HT1080 (cell line): ENCODE measurements at regions not wholly inside any gene's neighbourhood (a gene's known extent, or its start where the extent isn't known, plus 50 kb on each side); places are given as distances from the start of the nearest gene placed in this dataset.

ENCODE experiments used
- DNase-seq: peaks from one replicate; pipeline ENCODE4 v3.0.0-alpha.2; 2015; ENCODE audit warnings: low read depth

GRCh38 chr3:18295171-18295920 lies 129.8 kb downstream of the SATB1 start:
- DNase-seq: peak; percentile 94

- DNase-seq: no peak
Observed at GRCh38 chr3:18290157-18290556, 135.0 kb downstream of the SATB1 start.

- no peak for DNase-seq
Observed at GRCh38 chr3:18288243-18288642, 136.9 kb downstream of the SATB1 start.

- DNase-seq: peak; percentile 23
Observed at GRCh38 chr3:18284716-18285115, 140.4 kb downstream of the SATB1 start.

GRCh38 chr3:18283680-18284079 lies 141.5 kb downstream of the SATB1 start:
- DNase-seq: no peak

- DNase-seq: no peak
Observed at GRCh38 chr3:18282507-18282906, 142.6 kb downstream of the SATB1 start.

- no peak for DNase-seq
Observed at GRCh38 chr3:18279226-18279737, 145.9 kb downstream of the SATB1 start.

GRCh38 chr3:18264853-18265252 lies 160.3 kb downstream of the SATB1 start:
- DNase-seq: no peak

GRCh38 chr3:18264361-18264760 lies 160.8 kb downstream of the SATB1 start:
- no peak for DNase-seq

- DNase-seq: no peak
Observed at GRCh38 chr3:18258492-18258891, 166.6 kb downstream of the SATB1 start.

- no peak for DNase-seq
Observed at GRCh38 chr3:18252578-18252977, 172.6 kb downstream of the SATB1 start.

- DNase-seq: no peak
Observed at GRCh38 chr3:18250991-18251390, 174.1 kb downstream of the SATB1 start.

GRCh38 chr3:18249126-18249525 lies 176.0 kb downstream of the SATB1 start:
- DNase-seq: no peak

- DNase-seq: no peak
Observed at GRCh38 chr3:18247776-18248310, 177.3 kb downstream of the SATB1 start.

GRCh38 chr3:18247139-18247695 lies 177.9 kb downstream of the SATB1 start:
- DNase-seq: no peak

GRCh38 chr3:18246336-18247060 lies 178.6 kb downstream of the SATB1 start:
- no peak for DNase-seq

- no peak for DNase-seq
Observed at GRCh38 chr3:18245721-18246120, 179.4 kb downstream of the SATB1 start.

GRCh38 chr3:18241837-18242236 lies 183.3 kb downstream of the SATB1 start:
- no peak for DNase-seq

GRCh38 chr3:18239674-18240073 lies 185.5 kb downstream of the SATB1 start:
- no peak for DNase-seq

- no peak for DNase-seq
Observed at GRCh38 chr3:18238746-18239331, 186.3 kb downstream of the SATB1 start.

- DNase-seq: no peak
Observed at GRCh38 chr3:18238332-18238731, 186.8 kb downstream of the SATB1 start.
